Testis (tissue), 2 donors: ENCODE measurements at regions not wholly inside any gene's neighbourhood (a gene's known extent, or its start where the extent isn't known, plus 50 kb on each side); places are given as distances from the start of the nearest gene placed in this dataset.
"Not testable (repeated sequence)": the region's sequence is repeated elsewhere in the genome, so short reads cannot be mapped to it uniquely, and the experiment has no call there.

ENCODE experiments used
- DNase-seq: peaks from one replicate; pipeline ENCODE4 v3.0.0-alpha.2; 2019
- H3K27ac ChIP-seq, 2 donors: fragments of 200-600 bp; sonication (generic); one replicate each; pipeline ENCODE4 v1.5.1; 2019
- H3K27me3 ChIP-seq: fragments of 200-600 bp; sonication (generic); one replicate; pipeline ENCODE4 v1.5.1; 2019
- H3K36me3 ChIP-seq: fragments of 200-600 bp; sonication (generic); one replicate; pipeline ENCODE4 v1.5.1; 2017; ENCODE audit warnings: low read depth; ENCODE audit errors: missing control alignments
- H3K4me1 ChIP-seq: fragments of 200-600 bp; sonication (generic); one replicate; pipeline ENCODE4 v1.5.1; 2019
- H3K4me3 ChIP-seq, 2 donors: fragments of 200-600 bp; sonication (generic); one replicate each; pipeline ENCODE4 v1.5.1; 2017 to 2019
- H3K9me3 ChIP-seq: fragments of 200-600 bp; sonication (generic); one replicate; pipeline ENCODE4 v1.5.1; 2017
- POLR2A ChIP-seq: fragments of 450-650 bp; IDR thresholded peaks from one replicate; pipeline ENCODE4 v1.6.1; 2017; ENCODE audit warnings: antibody characterized with exemption, mild to moderate bottlenecking, moderate library complexity
- WGBS, 2 donors: methylation state at CpG; one replicate each; pipeline ENCODE4 v1.1.5; 2018; 5-methylcytosine and 5-hydroxymethylcytosine counted together
- intact Hi-C: fragments of 100-400 bp; cut with DNase I; formaldehyde crosslinking; loops from one replicate; pipeline ENCODE4 v1.15.1; 2023; ENCODE audit warnings: low total_unique reads
- TF ChIP-seq, protein P1 (sequence below), 3 experiments: fragments of 450-650 bp in 2 of 3; fragments of 200-600 bp in 1 of 3; sonication (generic) in 1 of 3; IDR thresholded peaks; one replicate each; pipeline ENCODE4 v1.5.1; 2016 to 2019; ENCODE audit warnings: antibody characterized with exemption in 3 of 3, mild to moderate bottlenecking in 2 of 3, moderate library complexity in 1 of 3

DNA sequence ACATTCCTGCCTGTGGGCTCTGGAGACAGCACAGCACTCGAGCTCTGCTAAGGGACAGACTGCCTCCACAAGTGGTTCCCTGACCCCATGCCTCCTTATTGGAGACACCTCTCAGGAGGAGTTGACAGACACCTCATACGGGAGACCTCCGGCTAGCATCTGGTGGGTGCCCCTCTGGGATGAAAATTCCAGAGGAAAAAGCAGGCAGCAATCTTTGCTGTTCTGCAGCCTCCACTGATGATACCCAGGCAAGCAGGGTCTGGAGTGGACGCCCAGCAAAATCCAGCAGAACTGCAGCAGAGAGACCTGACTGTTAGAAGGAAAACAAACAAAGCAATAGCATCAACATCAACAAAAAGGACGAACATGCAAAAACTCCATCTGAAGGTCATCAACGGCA is 639.4 kb downstream of the SLC16A7 start:
- H3K36me3 ChIP-seq, result no peaks in the 10 kb centered on the region
- H3K4me3 ChIP-seq, result no peak overlapping the region
- intact Hi-C loops, result no loop called here
- TF ChIP-seq POLR2A, result no peak
- TF ChIP-seq, protein P1, sequence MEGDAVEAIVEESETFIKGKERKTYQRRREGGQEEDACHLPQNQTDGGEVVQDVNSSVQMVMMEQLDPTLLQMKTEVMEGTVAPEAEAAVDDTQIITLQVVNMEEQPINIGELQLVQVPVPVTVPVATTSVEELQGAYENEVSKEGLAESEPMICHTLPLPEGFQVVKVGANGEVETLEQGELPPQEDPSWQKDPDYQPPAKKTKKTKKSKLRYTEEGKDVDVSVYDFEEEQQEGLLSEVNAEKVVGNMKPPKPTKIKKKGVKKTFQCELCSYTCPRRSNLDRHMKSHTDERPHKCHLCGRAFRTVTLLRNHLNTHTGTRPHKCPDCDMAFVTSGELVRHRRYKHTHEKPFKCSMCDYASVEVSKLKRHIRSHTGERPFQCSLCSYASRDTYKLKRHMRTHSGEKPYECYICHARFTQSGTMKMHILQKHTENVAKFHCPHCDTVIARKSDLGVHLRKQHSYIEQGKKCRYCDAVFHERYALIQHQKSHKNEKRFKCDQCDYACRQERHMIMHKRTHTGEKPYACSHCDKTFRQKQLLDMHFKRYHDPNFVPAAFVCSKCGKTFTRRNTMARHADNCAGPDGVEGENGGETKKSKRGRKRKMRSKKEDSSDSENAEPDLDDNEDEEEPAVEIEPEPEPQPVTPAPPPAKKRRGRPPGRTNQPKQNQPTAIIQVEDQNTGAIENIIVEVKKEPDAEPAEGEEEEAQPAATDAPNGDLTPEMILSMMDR (IDR thresholded peaks at IDR 0.05), result no peak
- no peak overlapping the region for H3K27ac ChIP-seq
- H3K9me3 ChIP-seq, result no peaks in the 10 kb centered on the region
- no peaks in the 10 kb centered on the region for H3K4me1 ChIP-seq
- no peak for DNase-seq
- WGBS, 2 donors, result 68 to 84% methylated on average over 3 to 6 of the region's 6 CpGs
- H3K27me3 ChIP-seq, result no peaks in the 10 kb centered on the region

DNA sequence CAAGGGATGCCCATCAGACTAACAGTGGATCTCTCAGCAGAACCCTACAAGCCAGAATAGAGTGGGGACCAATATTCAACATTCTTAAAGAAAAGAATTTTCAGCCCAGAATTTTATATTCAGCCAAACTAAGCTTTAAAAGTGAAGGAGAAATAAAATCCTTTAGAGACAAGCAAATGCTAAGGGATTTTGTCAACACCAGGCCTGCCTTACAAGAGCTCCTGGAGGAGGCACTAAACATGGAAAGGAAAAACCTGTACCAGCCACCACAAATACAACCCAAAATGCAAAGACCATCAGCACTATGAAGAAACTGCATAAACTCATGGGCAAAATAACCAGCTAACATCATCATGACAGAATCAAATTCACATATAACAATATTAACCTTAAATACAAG is 640.6 kb downstream of the SLC16A7 start:
- intact Hi-C loops, DNase-seq, H3K27me3 ChIP-seq, H3K27ac ChIP-seq, H3K36me3 ChIP-seq, H3K4me3 ChIP-seq, H3K9me3 ChIP-seq, H3K4me1 ChIP-seq: not testable (repeated sequence)

DNA sequence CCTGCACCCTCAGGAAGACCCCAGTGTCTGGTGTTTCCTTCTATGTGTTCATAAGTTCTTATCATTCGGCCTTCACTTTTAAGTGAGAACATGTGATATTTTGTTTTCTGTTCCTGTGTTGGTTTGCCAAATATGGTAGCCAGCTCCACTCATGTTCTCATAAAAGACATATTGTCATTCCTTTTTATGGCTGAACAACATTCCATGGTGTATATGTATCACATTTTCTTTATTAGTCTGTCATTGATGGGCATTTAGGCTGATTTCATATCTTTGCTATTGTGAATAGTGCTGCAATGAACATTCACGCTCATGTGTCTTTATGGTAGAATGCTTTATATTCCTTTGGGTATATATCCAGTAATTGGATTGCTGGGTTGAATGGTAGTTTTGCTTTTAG is 645.1 kb downstream of the SLC16A7 start:
- no peak for DNase-seq
- H3K27ac ChIP-seq, result no peak overlapping the region
- TF ChIP-seq, protein P1 (IDR thresholded peaks at IDR 0.05), result no peak
- TF ChIP-seq POLR2A, result no peak
- no peaks in the 10 kb centered on the region for H3K9me3 ChIP-seq
- H3K27me3 ChIP-seq, result no peaks in the 10 kb centered on the region
- intact Hi-C loops, result no loop called here
- no peaks in the 10 kb centered on the region for H3K36me3 ChIP-seq
- 88 to 90% methylated on average over 2 of the region's 2 CpGs for WGBS, 2 donors
- no peak overlapping the region for H3K4me3 ChIP-seq
- no peaks in the 10 kb centered on the region for H3K4me1 ChIP-seq

DNA sequence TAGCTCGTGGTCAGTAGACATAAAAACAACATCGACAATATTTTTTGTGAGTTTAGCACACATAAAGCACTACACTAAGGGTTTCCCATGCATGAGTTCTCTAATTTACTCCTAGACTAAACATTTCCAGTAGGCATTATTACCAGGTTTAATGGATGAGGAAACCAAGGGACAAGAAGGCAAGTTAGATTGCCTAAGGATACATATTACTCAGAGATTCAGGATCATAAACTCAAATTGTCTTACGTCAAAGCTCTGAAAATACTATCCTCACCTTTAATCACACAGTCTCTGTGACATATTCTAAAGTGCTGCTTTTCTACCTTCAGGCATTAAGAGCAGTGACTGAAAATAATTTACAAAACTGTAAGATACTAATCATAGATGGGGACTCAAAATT is 655.3 kb downstream of the SLC16A7 start:
- Histone ChIP-seq H3K9me3 (no peaks in the 10 kb centered on the region), H3K27me3 (no peaks in the 10 kb centered on the region), H3K27ac (no peak overlapping the region), H3K4me1 (no peaks in the 10 kb centered on the region), H3K36me3 (no peaks in the 10 kb centered on the region), H3K4me3 (no peak overlapping the region)
- TF ChIP-seq POLR2A, result no peak
- TF ChIP-seq, protein P1 (IDR thresholded peaks at IDR 0.05), result no peak
- 26 to 29% methylated on average over 3 of the region's 3 CpGs for WGBS, 2 donors
- DNase-seq, result no peak
- intact Hi-C loops, result no loop called here

DNA sequence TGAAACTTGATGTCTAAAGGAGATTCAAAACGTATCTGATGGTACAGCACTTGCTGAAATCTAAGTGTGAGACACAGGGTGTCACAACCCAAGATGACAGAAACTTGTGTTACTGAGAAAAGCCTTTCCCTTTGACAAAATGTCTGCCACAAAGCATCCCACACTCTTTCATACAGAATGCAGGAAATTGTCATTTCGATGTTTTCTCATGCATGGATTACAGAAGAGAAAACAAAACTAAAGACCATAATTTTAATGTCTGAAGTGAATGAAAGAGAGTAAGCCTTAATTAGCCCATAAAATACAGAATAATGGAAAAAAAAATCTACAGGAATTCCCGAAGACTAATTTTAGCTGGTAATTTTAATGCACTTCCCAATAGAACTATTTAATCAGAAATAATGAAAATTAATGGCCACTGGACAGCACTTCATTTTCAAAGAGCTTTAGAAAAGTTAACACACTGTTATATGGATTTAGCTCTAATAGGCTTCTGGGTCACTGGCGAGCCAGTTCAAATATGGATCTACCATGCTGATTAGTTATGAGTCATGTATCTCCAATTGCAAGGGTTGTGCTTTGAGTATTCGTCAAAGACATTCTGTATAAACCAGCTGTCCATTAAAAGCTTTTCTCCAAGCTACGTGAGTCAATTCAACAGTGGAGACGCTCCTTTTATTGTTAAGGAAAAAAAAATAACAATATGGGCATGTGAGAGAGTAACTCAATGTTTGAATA is 656.7 kb downstream of the SLC16A7 start:
- no peak for DNase-seq
- Histone ChIP-seq H3K27ac (no peak overlapping the region), H3K27me3 (no peaks in the 10 kb centered on the region), H3K36me3 (no peaks in the 10 kb centered on the region), H3K9me3 (no peaks in the 10 kb centered on the region), H3K4me3 (no peak overlapping the region), H3K4me1 (no peaks in the 10 kb centered on the region)
- no peak for TF ChIP-seq POLR2A
- TF ChIP-seq, protein P1 (IDR thresholded peaks at IDR 0.05), result no peak
- intact Hi-C loops, result no loop called here
- WGBS, 2 donors, result 87 to 88% methylated on average over 7 of the region's 7 CpGs
